GM10248 (cell line): ENCODE measurements at regions not wholly inside any gene's neighbourhood (a gene's known extent, or its start where the extent isn't known, plus 50 kb on each side); places are given as distances from the start of the nearest gene placed in this dataset.
"Not testable (repeated sequence)": the region's sequence is repeated elsewhere in the genome, so short reads cannot be mapped to it uniquely, and the experiment has no call there.

Source experiments
- CTCF ChIA-PET: fragments of 300-600 bp; sonication (Branson Sonifier 250); formaldehyde crosslinking; extraction: SDS; loops from one replicate; lab custom pipeline; 2021; ENCODE audit warnings: antibody characterized with exemption; lab: Yijun Ruan, JAX
- POLR2A ChIA-PET: fragments of 350-650 bp; sonication (Branson Sonifier 250); formaldehyde crosslinking; extraction: SDS; loops from one replicate; lab custom pipeline; 2020; ENCODE audit warnings: antibody characterized with exemption; lab: Yijun Ruan, JAX
- DNase-seq: peaks from one replicate; pipeline ENCODE4 v3.0.0; 2012; ENCODE audit errors: extremely low spot score
- TF ChIP-seq, protein P1 (sequence below): IDR thresholded peaks from 2 replicates; pipeline ENCODE4 v1.5.1; 2012; ENCODE audit warnings: mild to moderate bottlenecking, low read depth; ENCODE audit errors: extremely low read depth, missing control alignments, control extremely low read depth

DNA sequence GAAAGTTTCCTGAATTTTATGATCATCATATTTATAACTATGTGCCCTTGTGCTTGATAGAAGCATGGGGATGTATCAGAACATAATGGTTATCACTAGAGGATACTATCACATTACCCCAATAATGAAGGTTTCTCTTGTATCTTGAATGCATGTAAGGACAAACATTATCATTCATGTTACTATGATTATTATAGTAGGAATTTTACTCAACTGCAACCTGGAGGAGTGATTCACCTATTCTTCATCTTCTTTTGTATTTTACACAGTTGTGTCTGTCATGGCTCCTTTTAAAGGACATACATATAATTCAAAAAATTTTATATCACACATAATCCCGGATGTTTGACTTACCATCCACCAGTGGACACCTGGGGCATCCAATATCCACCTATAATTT lies 143.8 kb upstream of the TMPRSS15 start:
- TF ChIP-seq, protein P1, sequence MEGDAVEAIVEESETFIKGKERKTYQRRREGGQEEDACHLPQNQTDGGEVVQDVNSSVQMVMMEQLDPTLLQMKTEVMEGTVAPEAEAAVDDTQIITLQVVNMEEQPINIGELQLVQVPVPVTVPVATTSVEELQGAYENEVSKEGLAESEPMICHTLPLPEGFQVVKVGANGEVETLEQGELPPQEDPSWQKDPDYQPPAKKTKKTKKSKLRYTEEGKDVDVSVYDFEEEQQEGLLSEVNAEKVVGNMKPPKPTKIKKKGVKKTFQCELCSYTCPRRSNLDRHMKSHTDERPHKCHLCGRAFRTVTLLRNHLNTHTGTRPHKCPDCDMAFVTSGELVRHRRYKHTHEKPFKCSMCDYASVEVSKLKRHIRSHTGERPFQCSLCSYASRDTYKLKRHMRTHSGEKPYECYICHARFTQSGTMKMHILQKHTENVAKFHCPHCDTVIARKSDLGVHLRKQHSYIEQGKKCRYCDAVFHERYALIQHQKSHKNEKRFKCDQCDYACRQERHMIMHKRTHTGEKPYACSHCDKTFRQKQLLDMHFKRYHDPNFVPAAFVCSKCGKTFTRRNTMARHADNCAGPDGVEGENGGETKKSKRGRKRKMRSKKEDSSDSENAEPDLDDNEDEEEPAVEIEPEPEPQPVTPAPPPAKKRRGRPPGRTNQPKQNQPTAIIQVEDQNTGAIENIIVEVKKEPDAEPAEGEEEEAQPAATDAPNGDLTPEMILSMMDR: no peak
- DNase-seq: no peak
- CTCF ChIA-PET: interaction anchor here (1.6 kb wide), 1 partner anchor 18 kb away, joined by 3 read pairs; no protein-coding TSS in a partner anchor
- POLR2A ChIA-PET: no interaction called here

DNA sequence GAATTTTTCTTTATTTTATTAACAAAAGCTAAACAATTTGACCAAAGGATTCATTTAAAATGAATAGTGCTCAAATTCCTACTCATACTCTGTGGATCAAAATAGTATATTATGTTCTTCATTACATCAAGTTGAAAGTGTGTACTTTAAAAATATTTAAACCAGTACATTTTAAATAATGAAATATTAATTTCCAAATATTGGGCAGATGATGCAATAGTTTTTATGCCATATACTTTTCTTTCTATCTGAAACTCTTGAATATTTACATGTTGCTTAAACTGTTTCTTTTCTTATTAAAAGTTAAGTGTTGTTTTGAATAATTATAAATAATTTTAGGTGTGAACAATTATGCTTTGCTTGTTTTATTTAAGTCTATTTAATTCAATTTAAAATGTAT lies 144.7 kb upstream of the TMPRSS15 start:
- ChIA-PET CTCF (no interaction called here), POLR2A (no interaction called here)
- TF ChIP-seq, protein P1: no peak
- DNase-seq: no peak

DNA sequence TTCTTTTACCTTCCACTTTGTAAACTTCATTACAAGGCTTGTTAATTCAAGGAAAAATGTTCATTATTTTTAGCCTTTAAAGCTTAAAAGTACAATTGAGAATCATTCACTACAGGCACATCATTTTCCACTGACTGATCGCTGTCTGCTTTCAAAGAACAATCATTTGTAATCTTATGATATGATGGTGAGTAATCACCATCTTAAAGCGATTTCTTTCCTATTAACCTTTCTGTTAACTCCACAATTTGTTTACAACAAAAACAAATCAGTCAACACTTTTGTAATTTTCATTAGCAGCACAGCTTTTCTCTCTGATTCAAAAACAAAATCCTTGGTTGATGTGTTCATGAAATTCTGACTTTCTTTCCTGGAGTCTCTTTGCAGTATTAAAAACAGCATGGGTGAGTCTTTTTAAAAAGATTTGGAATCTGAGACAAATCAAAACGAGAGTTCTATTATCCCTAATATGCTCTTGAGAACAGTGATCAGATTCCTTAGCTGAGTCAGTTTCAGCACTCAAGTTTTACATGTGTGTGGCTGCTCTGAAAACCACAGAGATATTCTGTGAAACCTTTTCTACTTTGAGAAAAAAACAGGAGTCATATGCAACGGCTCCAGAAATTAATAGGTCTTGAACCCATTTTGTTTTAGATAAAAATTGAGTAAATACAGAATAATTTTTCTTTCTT lies 145.8 kb upstream of the TMPRSS15 start:
- ChIA-PET POLR2A (no interaction called here), CTCF (no interaction called here)
- TF ChIP-seq, protein P1: no peak
- DNase-seq: no peak

DNA sequence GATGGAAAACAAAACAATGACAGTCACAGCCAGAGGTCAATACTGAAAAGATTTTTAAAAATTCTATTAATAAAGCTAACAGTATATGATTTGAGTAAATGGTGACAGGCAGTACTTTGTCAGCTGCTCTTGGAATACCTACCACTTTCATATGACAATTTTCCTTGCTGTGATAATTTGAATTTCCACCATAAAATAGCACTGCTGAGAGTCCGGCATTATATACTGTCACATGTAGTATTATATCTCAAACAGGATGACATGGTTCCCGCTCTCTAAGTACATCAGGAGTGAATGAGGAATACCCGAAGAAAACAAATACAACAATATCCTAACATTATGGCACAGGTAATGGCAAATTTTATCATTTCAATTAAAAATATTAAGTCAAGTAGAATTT lies 146.8 kb upstream of the TMPRSS15 start:
- ChIA-PET POLR2A (no interaction called here), CTCF (interaction anchor here (1.2 kb wide), 1 partner anchor 9 kb away, joined by 3 read pairs; no protein-coding TSS in a partner anchor)
- TF ChIP-seq, protein P1: no peak
- no peak for DNase-seq

DNA sequence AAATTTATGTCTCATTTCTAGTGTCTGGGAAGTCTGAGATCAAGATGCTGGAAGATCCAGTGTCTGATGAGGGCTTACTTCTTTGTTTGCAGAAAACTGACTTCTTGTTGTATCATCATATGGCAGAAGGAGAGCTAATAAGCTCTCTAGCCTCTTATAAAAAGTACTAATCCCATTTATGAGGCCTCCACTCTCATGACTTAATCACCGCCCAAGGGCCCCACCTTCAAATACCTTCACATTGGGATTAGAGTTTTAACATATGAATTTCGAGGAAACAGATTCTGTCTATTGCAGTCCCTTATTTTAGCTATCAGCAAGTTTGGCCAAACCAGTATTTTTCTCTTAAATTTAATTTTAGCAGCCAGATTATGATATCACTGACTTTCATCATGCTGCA lies 150.2 kb upstream of the TMPRSS15 start:
- TF ChIP-seq, protein P1: no peak
- CTCF ChIA-PET: no interaction called here
- POLR2A ChIA-PET: no interaction called here
- no peak for DNase-seq

DNA sequence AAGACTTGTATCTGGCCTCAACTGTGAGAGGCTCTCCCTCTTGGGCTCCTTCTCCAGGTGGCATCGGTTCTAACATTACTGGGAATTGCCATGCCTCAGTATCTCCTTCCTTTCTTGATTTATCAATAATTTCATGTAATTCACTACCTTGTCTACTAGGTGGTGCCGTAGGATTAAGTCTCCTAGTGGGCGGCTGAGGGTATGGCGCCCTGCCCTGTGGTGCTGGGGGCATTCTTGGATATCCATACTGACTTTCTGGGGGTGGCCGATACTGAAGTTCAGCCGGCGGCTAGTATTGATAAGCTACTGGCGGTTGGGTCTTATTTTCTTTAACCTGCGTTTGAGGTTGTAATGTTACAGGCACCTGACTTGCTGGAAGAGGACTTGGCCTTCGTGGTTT lies 164.2 kb upstream of the TMPRSS15 start:
- POLR2A ChIA-PET, DNase-seq, CTCF ChIA-PET: not testable (repeated sequence)

DNA sequence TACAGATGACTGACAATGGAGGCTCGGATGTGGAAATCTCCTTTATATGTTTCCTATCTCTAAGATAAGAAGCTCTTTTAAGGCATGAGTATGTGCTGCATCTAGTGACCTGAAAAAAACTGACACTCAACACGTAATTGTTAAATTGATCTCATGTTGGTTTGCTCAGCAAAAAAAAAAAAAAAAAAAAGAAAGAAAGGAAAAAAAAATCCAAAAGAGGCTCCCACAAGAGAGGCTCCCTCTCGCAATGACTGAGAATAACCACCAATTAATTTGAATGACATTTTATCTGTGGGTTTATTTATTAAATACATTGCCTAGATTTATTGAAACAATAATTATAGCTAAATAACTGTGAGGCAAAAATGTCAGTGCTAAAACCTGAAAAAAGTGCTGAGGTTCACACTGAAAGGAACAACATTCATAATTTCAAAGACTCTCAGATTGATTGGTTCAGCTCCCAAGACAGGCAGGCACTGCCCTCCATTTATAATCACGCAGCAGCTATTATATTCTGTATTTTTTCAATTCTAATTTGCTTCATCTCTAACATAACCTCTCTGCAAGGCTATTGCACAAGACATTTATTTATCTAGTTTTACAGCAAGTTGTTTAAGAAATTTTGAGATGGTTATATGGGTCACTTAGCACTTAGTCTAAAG lies 184.5 kb upstream of the TMPRSS15 start:
- CTCF ChIA-PET: no interaction called here
- no peak for DNase-seq
- TF ChIP-seq, protein P1: no peak
- POLR2A ChIA-PET: no interaction called here
